Hepatocyte (in vitro differentiated cells): ENCODE measurements at regions not wholly inside any gene's neighbourhood (a gene's known extent, or its start where the extent isn't known, plus 50 kb on each side); places are given as distances from the start of the nearest gene placed in this dataset.

Source experiments
- EZH2 ChIP-seq: fragments of 200-600 bp; sonication (generic); IDR thresholded peaks from 2 replicates; pipeline ENCODE4 v1.6.1; 2016; ENCODE audit warnings: antibody characterized with exemption, mild to moderate bottlenecking, borderline replicate concordance
- EZH2phosphoT487 ChIP-seq: fragments of 200-600 bp; sonication (generic); IDR thresholded peaks from one replicate; pipeline ENCODE4 v1.6.1; 2018; ENCODE audit warnings: antibody characterized with exemption, mild to moderate bottlenecking, low read depth, moderate library complexity; ENCODE audit not compliant: unreplicated experiment, severe bottlenecking
- TF ChIP-seq, protein P1 (sequence below): fragments of 200-600 bp; sonication (generic); IDR thresholded peaks from 2 replicates; pipeline ENCODE4 v1.5.1; 2016; ENCODE audit warnings: antibody characterized with exemption, mild to moderate bottlenecking; ENCODE audit not compliant: poor library complexity

DNA sequence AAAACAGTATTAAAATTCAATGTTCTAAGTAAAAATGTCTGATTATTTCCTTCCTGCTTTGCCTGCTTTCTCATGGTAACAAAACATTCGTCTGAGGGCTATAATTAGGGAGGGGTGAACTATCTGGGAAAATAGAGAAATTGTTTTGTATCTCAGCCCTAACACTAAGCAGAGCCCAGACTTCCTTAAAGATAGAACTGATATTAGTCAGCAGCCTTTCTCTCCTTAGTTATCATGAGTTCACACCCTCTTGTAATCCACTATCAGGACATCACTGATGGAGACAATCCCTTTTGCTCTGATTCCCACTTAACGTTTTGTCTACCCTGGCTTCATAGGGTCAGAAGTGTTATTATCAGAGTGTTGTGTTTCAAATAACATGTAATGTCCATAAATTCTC is 701.1 kb upstream of the ZEB2 start:
- TF ChIP-seq, protein P1, sequence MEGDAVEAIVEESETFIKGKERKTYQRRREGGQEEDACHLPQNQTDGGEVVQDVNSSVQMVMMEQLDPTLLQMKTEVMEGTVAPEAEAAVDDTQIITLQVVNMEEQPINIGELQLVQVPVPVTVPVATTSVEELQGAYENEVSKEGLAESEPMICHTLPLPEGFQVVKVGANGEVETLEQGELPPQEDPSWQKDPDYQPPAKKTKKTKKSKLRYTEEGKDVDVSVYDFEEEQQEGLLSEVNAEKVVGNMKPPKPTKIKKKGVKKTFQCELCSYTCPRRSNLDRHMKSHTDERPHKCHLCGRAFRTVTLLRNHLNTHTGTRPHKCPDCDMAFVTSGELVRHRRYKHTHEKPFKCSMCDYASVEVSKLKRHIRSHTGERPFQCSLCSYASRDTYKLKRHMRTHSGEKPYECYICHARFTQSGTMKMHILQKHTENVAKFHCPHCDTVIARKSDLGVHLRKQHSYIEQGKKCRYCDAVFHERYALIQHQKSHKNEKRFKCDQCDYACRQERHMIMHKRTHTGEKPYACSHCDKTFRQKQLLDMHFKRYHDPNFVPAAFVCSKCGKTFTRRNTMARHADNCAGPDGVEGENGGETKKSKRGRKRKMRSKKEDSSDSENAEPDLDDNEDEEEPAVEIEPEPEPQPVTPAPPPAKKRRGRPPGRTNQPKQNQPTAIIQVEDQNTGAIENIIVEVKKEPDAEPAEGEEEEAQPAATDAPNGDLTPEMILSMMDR, result no peak
- no peak for TF ChIP-seq EZH2phosphoT487
- no peak for TF ChIP-seq EZH2
